ENCODE measurements at regions not wholly inside any gene's neighbourhood (a gene's known extent, or its start where the extent isn't known, plus 50 kb on each side); places are given as distances from the start of the nearest gene placed in this dataset.

DNA sequence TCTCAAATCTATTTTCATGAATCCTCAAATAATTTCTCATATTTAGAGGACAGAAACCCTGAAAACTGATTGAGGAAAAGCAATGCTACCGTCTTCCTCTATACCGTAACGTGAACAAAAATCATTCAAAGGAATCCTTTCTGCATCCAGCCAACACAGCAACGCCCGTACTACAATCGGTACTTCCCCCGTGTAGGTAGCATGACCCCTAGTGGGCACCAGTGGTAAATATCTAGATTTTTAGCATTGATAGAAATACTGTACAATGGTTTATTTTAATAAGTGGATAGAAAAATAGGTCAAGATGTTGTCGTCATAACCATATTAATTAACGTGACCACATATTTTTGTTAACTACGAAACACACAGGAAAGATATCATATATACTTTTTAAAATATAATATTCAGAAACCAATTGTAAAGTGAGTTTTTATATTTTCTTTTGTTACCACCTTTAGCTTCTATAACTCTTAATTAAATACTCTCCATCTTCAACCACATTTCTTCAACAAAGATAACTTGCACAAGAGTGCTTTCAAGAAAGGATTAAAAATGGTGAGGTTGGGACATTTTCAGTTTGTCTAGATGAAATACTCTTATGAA lies 194.1 kb downstream of the SS18 start:
- no peak overlapping the region for H3K27ac ChIP-seq
- H3K4me3 ChIP-seq = no peak overlapping the region
- no peaks in the 10 kb centered on the region for H3K36me3 ChIP-seq (ENCODE audit: insufficient read depth in 1 of 2, low read depth in 1 of 2)
- peak; percentile 57 to 78 (median 62) for ATAC-seq
- H3K27me3 ChIP-seq (ENCODE audit: insufficient read depth in 3 of 3, low read length in 2 of 3) = no peaks in the 10 kb centered on the region
- H3K4me1 ChIP-seq = no peaks in the 10 kb centered on the region
- intact Hi-C loops (cut with DNase I) = loop anchor here (5.0 to 10.0 kb wide), 2 partner anchors 1019 to 1301 kb away; no protein-coding TSS in a partner anchor
- DNase-seq = no peak
- TF ChIP-seq, protein P1, sequence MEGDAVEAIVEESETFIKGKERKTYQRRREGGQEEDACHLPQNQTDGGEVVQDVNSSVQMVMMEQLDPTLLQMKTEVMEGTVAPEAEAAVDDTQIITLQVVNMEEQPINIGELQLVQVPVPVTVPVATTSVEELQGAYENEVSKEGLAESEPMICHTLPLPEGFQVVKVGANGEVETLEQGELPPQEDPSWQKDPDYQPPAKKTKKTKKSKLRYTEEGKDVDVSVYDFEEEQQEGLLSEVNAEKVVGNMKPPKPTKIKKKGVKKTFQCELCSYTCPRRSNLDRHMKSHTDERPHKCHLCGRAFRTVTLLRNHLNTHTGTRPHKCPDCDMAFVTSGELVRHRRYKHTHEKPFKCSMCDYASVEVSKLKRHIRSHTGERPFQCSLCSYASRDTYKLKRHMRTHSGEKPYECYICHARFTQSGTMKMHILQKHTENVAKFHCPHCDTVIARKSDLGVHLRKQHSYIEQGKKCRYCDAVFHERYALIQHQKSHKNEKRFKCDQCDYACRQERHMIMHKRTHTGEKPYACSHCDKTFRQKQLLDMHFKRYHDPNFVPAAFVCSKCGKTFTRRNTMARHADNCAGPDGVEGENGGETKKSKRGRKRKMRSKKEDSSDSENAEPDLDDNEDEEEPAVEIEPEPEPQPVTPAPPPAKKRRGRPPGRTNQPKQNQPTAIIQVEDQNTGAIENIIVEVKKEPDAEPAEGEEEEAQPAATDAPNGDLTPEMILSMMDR (IDR thresholded peaks at IDR 0.05) = peak; percentile 83
- peaks cover 6% of the 10 kb centered on the region for H3K9me3 ChIP-seq
- 8 to 11% (median 9%) methylated on average over 10 of the region's 10 CpGs for WGBS, 3 donors

DNA sequence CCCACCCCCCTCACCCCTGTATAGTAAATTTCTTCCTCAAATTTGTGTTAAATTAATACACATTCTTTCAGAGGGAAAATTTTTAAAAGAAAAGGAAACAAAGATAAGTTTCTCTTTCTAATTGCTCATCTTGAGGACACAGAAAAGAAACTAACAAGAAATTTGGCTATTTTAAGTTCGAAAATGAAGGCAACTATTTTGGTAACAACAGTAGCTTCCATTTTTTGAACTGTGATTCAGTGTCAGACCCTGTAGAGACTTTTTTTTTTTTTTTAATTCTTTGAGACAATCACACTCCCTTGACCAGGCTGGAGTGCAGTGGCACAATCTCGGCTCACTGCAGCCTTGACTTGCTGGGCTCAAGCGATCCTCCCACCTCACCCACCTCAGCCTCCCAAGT lies 194.9 kb downstream of the SS18 start:
- intact Hi-C loops (cut with DNase I) = loop anchor here (5.0 to 10.0 kb wide), 2 partner anchors 1018 to 1301 kb away; no protein-coding TSS in a partner anchor

DNA sequence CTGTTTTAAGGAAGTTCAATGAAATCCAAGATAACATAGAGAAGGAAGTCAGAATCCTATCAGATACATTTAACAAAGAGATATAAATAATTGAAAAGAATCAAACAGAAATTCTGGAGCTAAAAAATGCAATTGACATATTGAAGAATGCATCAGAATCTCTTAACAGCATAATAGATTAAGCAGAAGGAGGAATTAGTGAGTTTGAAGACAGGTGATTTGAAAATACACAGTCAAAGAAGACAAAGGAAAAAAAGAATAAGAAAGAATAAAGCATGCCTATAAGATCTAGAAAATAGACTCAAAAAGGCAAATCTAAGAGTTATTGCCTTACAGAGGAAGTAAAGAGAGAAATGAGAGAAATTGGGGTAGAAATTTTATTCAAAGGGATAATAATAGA lies 204.1 kb downstream of the SS18 start:
- Histone ChIP-seq H3K9me3 (no peaks in the 10 kb centered on the region), H3K27ac (no peak overlapping the region), H3K4me1 (no peaks in the 10 kb centered on the region), H3K4me3 (no peak overlapping the region), H3K27me3 (ENCODE audit: insufficient read depth in 3 of 3, low read length in 2 of 3) (no peaks in the 10 kb centered on the region), H3K36me3 (ENCODE audit: insufficient read depth in 1 of 2, low read depth in 1 of 2) (no peaks in the 10 kb centered on the region)
- ATAC-seq (no peak), DNase-seq (no peak)
- TF ChIP-seq, protein P1 (IDR thresholded peaks at IDR 0.05) = no peak
- intact Hi-C loops (cut with DNase I) = no loop called here

More for the DNA sequence above, 194.9 kb downstream of the SS18 start:
- H3K9me3 ChIP-seq = no peaks in the 10 kb centered on the region
- H3K27ac ChIP-seq = no peak overlapping the region
- TF ChIP-seq, protein P1 (IDR thresholded peaks at IDR 0.05) = no peak
- ATAC-seq (no peak), DNase-seq (no peak)
- no peak overlapping the region for H3K4me3 ChIP-seq
- no peaks in the 10 kb centered on the region for H3K4me1 ChIP-seq
- no peaks in the 10 kb centered on the region for H3K27me3 ChIP-seq (ENCODE audit: insufficient read depth in 3 of 3, low read length in 2 of 3)
- H3K36me3 ChIP-seq (ENCODE audit: insufficient read depth in 1 of 2, low read depth in 1 of 2) = no peaks in the 10 kb centered on the region
- 86 to 89% (median 89%) methylated on average over 3 of the region's 3 CpGs for WGBS, 3 donors

DNA sequence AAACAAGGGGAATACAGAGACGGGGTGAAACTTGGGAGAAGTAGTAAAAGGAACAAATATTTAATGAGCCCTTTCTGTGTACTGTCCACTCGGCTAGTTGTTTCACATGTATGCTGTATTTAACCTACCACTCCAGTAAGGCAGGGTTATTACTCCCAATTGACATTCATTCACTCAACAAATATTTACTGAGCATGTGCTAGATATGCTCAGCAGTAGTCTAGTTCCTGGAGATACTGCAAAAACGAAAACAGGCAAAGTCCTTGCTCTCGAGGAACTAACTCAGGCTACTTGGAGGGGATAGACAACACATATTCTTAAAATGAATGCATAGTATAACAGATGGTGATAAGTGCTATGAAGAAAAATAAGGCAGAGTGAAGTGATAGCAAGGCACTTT lies 207.3 kb downstream of the SS18 start:
- Histone ChIP-seq H3K27ac (no peak overlapping the region), H3K4me3 (no peak overlapping the region), H3K36me3 (ENCODE audit: insufficient read depth in 1 of 2, low read depth in 1 of 2) (no peaks in the 10 kb centered on the region), H3K27me3 (ENCODE audit: insufficient read depth in 3 of 3, low read length in 2 of 3) (no peaks in the 10 kb centered on the region), H3K9me3 (no peaks in the 10 kb centered on the region), H3K4me1 (no peaks in the 10 kb centered on the region)
- 59 to 64% (median 63%) methylated on average over 4 of the region's 4 CpGs for WGBS, 3 donors
- intact Hi-C loops (cut with DNase I) = no loop called here
- TF ChIP-seq, protein P1 (IDR thresholded peaks at IDR 0.05) = no peak
- no peak for DNase-seq
- ATAC-seq = no peak

DNA sequence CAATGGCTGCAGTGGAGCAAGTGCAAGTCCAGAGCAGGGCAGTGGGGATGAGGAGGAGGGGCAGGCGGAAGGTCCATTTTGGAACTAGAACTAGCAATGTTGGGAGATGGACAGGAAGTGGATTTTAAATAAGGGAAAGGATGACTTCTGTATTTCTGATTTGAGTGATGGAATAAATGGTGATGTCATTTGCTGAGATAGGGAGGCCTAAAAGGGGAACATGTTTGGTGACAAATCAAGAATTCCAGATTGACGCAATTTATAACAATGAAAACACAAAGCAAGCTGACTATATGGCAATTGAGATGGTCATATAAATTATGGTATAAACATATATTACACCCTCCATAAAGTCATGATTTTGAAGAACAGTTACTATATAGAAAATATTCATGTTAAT lies 209.3 kb downstream of the SS18 start:
- TF ChIP-seq, protein P1 (IDR thresholded peaks at IDR 0.05) = no peak
- 94 to 98% (median 97%) methylated on average over 2 of the region's 2 CpGs for WGBS, 3 donors

More for the DNA sequence above, 209.3 kb downstream of the SS18 start:
- no peaks in the 10 kb centered on the region for H3K36me3 ChIP-seq (ENCODE audit: insufficient read depth in 1 of 2, low read depth in 1 of 2)
- no peak for ATAC-seq
- no peak overlapping the region for H3K4me3 ChIP-seq
- H3K4me1 ChIP-seq = no peaks in the 10 kb centered on the region
- H3K27me3 ChIP-seq (ENCODE audit: insufficient read depth in 3 of 3, low read length in 2 of 3) = no peaks in the 10 kb centered on the region
- DNase-seq = no peak
- no peak overlapping the region for H3K27ac ChIP-seq
- intact Hi-C loops (cut with DNase I) = no loop called here
- no peaks in the 10 kb centered on the region for H3K9me3 ChIP-seq
